Adrenal gland (tissue), 9 donors: ENCODE measurements at regions not wholly inside any gene's neighbourhood (a gene's known extent, or its start where the extent isn't known, plus 50 kb on each side); places are given as distances from the start of the nearest gene placed in this dataset.

ENCODE experiments used
- DNase-seq, 7 donors: peaks; one replicate each; pipeline ENCODE4 v3.0.0-alpha.2; 2019 to 2020
- H3K27ac ChIP-seq, 5 donors: fragments of 200-600 bp; sonication (generic) in 4 of 5; 1 replicate in 3 of 5; 2 replicates in 2 of 5; pipeline versions ENCODE4 v1.5.1 to v1.8.0; 2016 to 2020; ENCODE audit warnings: mild to moderate bottlenecking in 1 of 5
- H3K27me3 ChIP-seq: fragments of 200-600 bp; 2 replicates; pipeline ENCODE4 v1.8.0; 2021
- H3K36me3 ChIP-seq, 2 donors: fragments of 200-600 bp; replicated peaks in 1 of 2; 1 replicate in 1 of 2; 2 replicates in 1 of 2; pipeline versions ENCODE4 v1.5.1 to v1.8.0; 2018 to 2022
- H3K4me1 ChIP-seq, 2 donors: fragments of 200-600 bp; replicated peaks in 1 of 2; 1 replicate in 1 of 2; 2 replicates in 1 of 2; pipeline versions ENCODE4 v1.5.1 to v1.8.0; 2018 to 2021
- H3K4me3 ChIP-seq, 4 donors: fragments of 200-600 bp; sonication (generic) in 3 of 4; one replicate each; pipeline ENCODE4 v1.5.1; 2016 to 2018
- H3K9me3 ChIP-seq, 3 donors: fragments of 200-600 bp; sonication (generic) in 1 of 3; replicated peaks in 1 of 3; 1 replicate in 2 of 3; 2 replicates in 1 of 3; pipeline versions ENCODE4 v1.5.1 to v1.8.0; 2016 to 2021
- CTCF ChIP-seq, 6 experiments: fragments of 450-650 bp in 4 of 6; fragments of 200-600 bp in 2 of 6; sonication (generic) in 1 of 6; IDR thresholded peaks; 1 replicate in 5 of 6; 2 replicates in 1 of 6; pipeline versions ENCODE4 v1.5.1 to v1.8.0; 2016 to 2021; ENCODE audit warnings: antibody characterized with exemption in 6 of 6, mild to moderate bottlenecking in 2 of 6, moderate library complexity in 1 of 6
- POLR2A ChIP-seq, 2 donors: fragments of 450-650 bp; IDR thresholded peaks; one replicate each; pipeline ENCODE4 v1.6.1; 2017; ENCODE audit warnings: antibody characterized with exemption in 2 of 2, mild to moderate bottlenecking in 2 of 2, moderate library complexity in 1 of 2
- WGBS, 4 donors: extraction: QIAGEN DNeasy Blood & Tissue Kit in 2 of 4; methylation state at CpG; one replicate each; pipeline versions ENCODE4 v1.1.5 to v1.1.7; 2013 to 2017; 5-methylcytosine and 5-hydroxymethylcytosine counted together
- intact Hi-C, 2 donors: fragments of 100-400 bp; cut with DNase I; formaldehyde crosslinking; loops; one replicate each; pipeline versions ENCODE4 v1.14.1 to v1.15.0; 2022 to 2023
- donor health status: healthy with polysubstance abuse.
- donor health status: Bipolar disorder and iron deficiency.
- donor health status: DM: yes; HTN: yes; CAD: no.
- donor health status: DM: no; HTN: no; CAD: no.
- donor health status: DM: no; HTN: no; CAD: no.

GRCh38 chr2:151071906-151072305 is 189.8 kb downstream of the RBM43 start:
- H3K27me3 ChIP-seq, result no peaks in the 10 kb centered on the region
- no peaks in the 10 kb centered on the region for H3K4me1 ChIP-seq
- no peak overlapping the region for H3K4me3 ChIP-seq
- no peaks in the 10 kb centered on the region for H3K36me3 ChIP-seq
- TF ChIP-seq CTCF (IDR thresholded peaks at IDR 0.05) (no peak), POLR2A (IDR thresholded peaks at IDR 0.05) (no peak)
- H3K27ac ChIP-seq, result no peak overlapping the region
- no peak for DNase-seq
- 71 to 78% (median 71%) methylated on average over 1 of the region's 1 CpG for WGBS, 4 donors
- intact Hi-C loops, result no loop called here
- H3K9me3 ChIP-seq, result no peaks in the 10 kb centered on the region

GRCh38 chr2:151071382-151071781 is 190.3 kb downstream of the RBM43 start:
- Histone ChIP-seq H3K27me3 (no peaks in the 10 kb centered on the region), H3K4me3 (no peak overlapping the region), H3K27ac (no peak overlapping the region), H3K9me3 (no peaks in the 10 kb centered on the region), H3K4me1 (no peaks in the 10 kb centered on the region), H3K36me3 (no peaks in the 10 kb centered on the region)
- 45 to 67% (median 53%) methylated on average over 2 of the region's 2 CpGs for WGBS, 4 donors
- DNase-seq, result peak in 3 of 7 donors; percentile 6 to 53 (median 26)
- intact Hi-C loops, result no loop called here
- TF ChIP-seq CTCF (IDR thresholded peaks at IDR 0.05) (peak in 4 of 6 experiments; percentile 6 to 39 (median 34)), POLR2A (IDR thresholded peaks at IDR 0.05) (no peak)

GRCh38 chr2:151070253-151070652 is 191.4 kb downstream of the RBM43 start:
- no peak overlapping the region for H3K4me3 ChIP-seq
- no peaks in the 10 kb centered on the region for H3K27me3 ChIP-seq
- no peak for DNase-seq
- no peak for TF ChIP-seq CTCF (IDR thresholded peaks at IDR 0.05)
- TF ChIP-seq POLR2A (IDR thresholded peaks at IDR 0.05), result no peak
- intact Hi-C loops, result no loop called here
- H3K9me3 ChIP-seq, result no peaks in the 10 kb centered on the region
- H3K4me1 ChIP-seq, result no peaks in the 10 kb centered on the region
- 60 to 84% (median 71%) methylated on average over 1 of the region's 1 CpG for WGBS, 4 donors
- no peaks in the 10 kb centered on the region for H3K36me3 ChIP-seq
- H3K27ac ChIP-seq, result no peak overlapping the region

GRCh38 chr2:151067658-151068369 is 193.8 kb downstream of the RBM43 start:
- TF ChIP-seq CTCF (IDR thresholded peaks at IDR 0.05) (no peak), POLR2A (IDR thresholded peaks at IDR 0.05) (no peak)
- H3K4me3 ChIP-seq, result no peak overlapping the region
- no peaks in the 10 kb centered on the region for H3K9me3 ChIP-seq
- intact Hi-C loops, result no loop called here
- no peak overlapping the region for H3K27ac ChIP-seq
- no peaks in the 10 kb centered on the region for H3K4me1 ChIP-seq
- no peaks in the 10 kb centered on the region for H3K27me3 ChIP-seq
- no peaks in the 10 kb centered on the region for H3K36me3 ChIP-seq
- WGBS, 4 donors, result 58 to 60% (median 58%) methylated on average over 8 of the region's 8 CpGs
- no peak for DNase-seq
